H1 (cell line): ENCODE measurements at regions not wholly inside any gene's neighbourhood (a gene's known extent, or its start where the extent isn't known, plus 50 kb on each side); places are given as distances from the start of the nearest gene placed in this dataset.

ENCODE experiments used
- BRCA1 ChIP-seq: IDR thresholded peaks from 2 replicates; pipeline ENCODE4 v1.6.1; 2012; ENCODE audit warnings: low read depth, low read length, improper control_type of control experiment
- CREB1 ChIP-seq: IDR thresholded peaks from 2 replicates; pipeline ENCODE4 v1.6.1; 2012; ENCODE audit warnings: inconsistent platforms
- CTCF ChIP-seq, 3 experiments: IDR thresholded peaks; 1 replicate in 2 of 3; 2 replicates in 1 of 3; pipeline versions ENCODE4 v1.5.1 to v1.6.1; 2011; ENCODE audit warnings: low read length in 3 of 3, mild to moderate bottlenecking in 3 of 3, inconsistent platforms in 2 of 3, low read depth in 1 of 3, moderate library complexity in 1 of 3; ENCODE audit not compliant: insufficient read depth in 1 of 3; ENCODE audit errors: control extremely low read depth in 1 of 3
- EP300 ChIP-seq, 2 experiments: IDR thresholded peaks; 1 replicate in 1 of 2; 2 replicates in 1 of 2; pipeline ENCODE4 v1.6.1; 2011 to 2012; ENCODE audit warnings: low read depth in 2 of 2, low read length in 2 of 2, mild to moderate bottlenecking in 2 of 2, borderline replicate concordance in 1 of 2, inconsistent platforms in 1 of 2, moderate library complexity in 1 of 2
- HDAC2 ChIP-seq, 2 experiments: fragments of 300-600 bp in 1 of 2; sonication (generic) in 1 of 2; IDR thresholded peaks; 2 replicates each; pipeline ENCODE4 v1.6.1; 2011 to 2012; ENCODE audit warnings: low read depth in 2 of 2, low read length in 2 of 2, mild to moderate bottlenecking in 2 of 2, moderate library complexity in 2 of 2, borderline replicate concordance in 1 of 2, inconsistent platforms in 1 of 2
- MAX ChIP-seq: IDR thresholded peaks from 2 replicates; pipeline ENCODE4 v1.6.1; 2012; ENCODE audit warnings: inconsistent platforms
- POLR2A ChIP-seq, 2 experiments: IDR thresholded peaks; 1 replicate in 1 of 2; 2 replicates in 1 of 2; pipeline ENCODE4 v1.6.1; 2011; ENCODE audit warnings: low read depth in 2 of 2, low read length in 2 of 2, mild to moderate bottlenecking in 2 of 2; ENCODE audit errors: control extremely low read depth in 1 of 2
- POLR2AphosphoS5 ChIP-seq: IDR thresholded peaks from 2 replicates; pipeline ENCODE4 v1.6.1; 2011; ENCODE audit warnings: low read depth, low read length
- RAD21 ChIP-seq, 2 experiments: IDR thresholded peaks in 1 of 2; conservative IDR thresholded peaks in 1 of 2; 2 replicates each; pipeline ENCODE4 v1.6.1; 2011; ENCODE audit warnings: low read depth in 2 of 2, low read length in 2 of 2, improper control_type of control experiment in 1 of 2, inconsistent platforms in 1 of 2, mild to moderate bottlenecking in 1 of 2, moderate library complexity in 1 of 2
- SP2 ChIP-seq: IDR thresholded peaks from 2 replicates; pipeline ENCODE4 v1.6.1; 2012; ENCODE audit warnings: mild to moderate bottlenecking, low read length, inconsistent platforms
- ZNF274 ChIP-seq: IDR thresholded peaks from 2 replicates; pipeline ENCODE4 v1.7.0; 2012; ENCODE audit warnings: low read length, borderline replicate concordance; ENCODE audit errors: extremely low read depth

GRCh38 chr2:180905461-180905860 lies 74.9 kb upstream of the UBE2E3 start:
- TF ChIP-seq CTCF (IDR thresholded peaks at IDR 0.05; ENCODE audit: control extremely low read depth in 1 of 3, insufficient read depth in 1 of 3, low read depth in 1 of 3, low read length in 3 of 3) = no peak
- TF ChIP-seq MAX = no peak
- no peak for TF ChIP-seq RAD21 (IDR thresholded peaks at IDR 0.05 in 1 of 2, conservative IDR thresholded peaks at IDR 0.05 in 1 of 2; ENCODE audit: low read depth in 2 of 2, low read length in 2 of 2)
- TF ChIP-seq ZNF274 = no peak
- TF ChIP-seq POLR2AphosphoS5 = no peak
- no peak for TF ChIP-seq SP2
- no peak for TF ChIP-seq EP300 (IDR thresholded peaks at IDR 0.05; ENCODE audit: borderline replicate concordance in 1 of 2, low read depth in 2 of 2, low read length in 2 of 2)
- no peak for TF ChIP-seq CREB1
- TF ChIP-seq HDAC2 (IDR thresholded peaks at IDR 0.05; ENCODE audit: borderline replicate concordance in 1 of 2, low read depth in 2 of 2, low read length in 2 of 2) = no peak
- no peak for TF ChIP-seq POLR2A (IDR thresholded peaks at IDR 0.05; ENCODE audit: control extremely low read depth in 1 of 2, low read depth in 2 of 2, low read length in 2 of 2)
- no peak for TF ChIP-seq BRCA1
